ENCODE measurements at regions not wholly inside any gene's neighbourhood (a gene's known extent, or its start where the extent isn't known, plus 50 kb on each side); places are given as distances from the start of the nearest gene placed in this dataset.

- CTCF ChIA-PET, result no interaction called here
- no TSS peak for BruUV-seq (replicated peaks)
- intact Hi-C loops (cut with micrococcal nuclease; ENCODE audit: unreplicated experiment), result no loop called here
- H3K27ac Mint-ChIP-seq (ENCODE audit: unreplicated experiment), result no peak overlapping the region
- POLR2A ChIA-PET, result no interaction called here
- TF ChIP-seq, protein P1, sequence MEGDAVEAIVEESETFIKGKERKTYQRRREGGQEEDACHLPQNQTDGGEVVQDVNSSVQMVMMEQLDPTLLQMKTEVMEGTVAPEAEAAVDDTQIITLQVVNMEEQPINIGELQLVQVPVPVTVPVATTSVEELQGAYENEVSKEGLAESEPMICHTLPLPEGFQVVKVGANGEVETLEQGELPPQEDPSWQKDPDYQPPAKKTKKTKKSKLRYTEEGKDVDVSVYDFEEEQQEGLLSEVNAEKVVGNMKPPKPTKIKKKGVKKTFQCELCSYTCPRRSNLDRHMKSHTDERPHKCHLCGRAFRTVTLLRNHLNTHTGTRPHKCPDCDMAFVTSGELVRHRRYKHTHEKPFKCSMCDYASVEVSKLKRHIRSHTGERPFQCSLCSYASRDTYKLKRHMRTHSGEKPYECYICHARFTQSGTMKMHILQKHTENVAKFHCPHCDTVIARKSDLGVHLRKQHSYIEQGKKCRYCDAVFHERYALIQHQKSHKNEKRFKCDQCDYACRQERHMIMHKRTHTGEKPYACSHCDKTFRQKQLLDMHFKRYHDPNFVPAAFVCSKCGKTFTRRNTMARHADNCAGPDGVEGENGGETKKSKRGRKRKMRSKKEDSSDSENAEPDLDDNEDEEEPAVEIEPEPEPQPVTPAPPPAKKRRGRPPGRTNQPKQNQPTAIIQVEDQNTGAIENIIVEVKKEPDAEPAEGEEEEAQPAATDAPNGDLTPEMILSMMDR (IDR thresholded peaks at IDR 0.05; ENCODE audit: insufficient read depth in 1 of 2, low read depth in 1 of 2, low read length in 1 of 2, severe bottlenecking in 1 of 2, unreplicated experiment in 1 of 2), result no peak
- H3K4me3 ChIP-seq (ENCODE audit: low read depth, low read length), result no peak overlapping the region
- peaks cover 1% of the 10 kb centered on the region; the same call in 1 of the 2 replicates for H3K27me3 ChIP-seq (replicated peaks; ENCODE audit: control insufficient read depth, insufficient read depth, low read length)
- no peaks in the 10 kb centered on the region for H3K4me1 Mint-ChIP-seq (ENCODE audit: low read depth, unreplicated experiment)
- no peaks in the 10 kb centered on the region for H3K9me3 Mint-ChIP-seq (ENCODE audit: unreplicated experiment)
- no peaks in the 10 kb centered on the region for H3K4me1 ChIP-seq
- no peak for DNase-seq
- H3K9me3 ChIP-seq, result peaks cover 12% of the 10 kb centered on the region
- no peaks in the 10 kb centered on the region for H3K36me3 Mint-ChIP-seq (ENCODE audit: insufficient read depth, unreplicated experiment)
- H3K27me3 Mint-ChIP-seq (ENCODE audit: insufficient read depth, unreplicated experiment), result peaks cover 23% of the 10 kb centered on the region
- H3K4me3 Mint-ChIP-seq (ENCODE audit: unreplicated experiment), result no peak overlapping the region
- H3K36me3 ChIP-seq (ENCODE audit: control insufficient read depth, insufficient read depth, low read length), result no peaks in the 10 kb centered on the region
Measured at GRCh38 chr11:120031156-120031555, 106.8 kb downstream of the TRIM29 start.

DNA sequence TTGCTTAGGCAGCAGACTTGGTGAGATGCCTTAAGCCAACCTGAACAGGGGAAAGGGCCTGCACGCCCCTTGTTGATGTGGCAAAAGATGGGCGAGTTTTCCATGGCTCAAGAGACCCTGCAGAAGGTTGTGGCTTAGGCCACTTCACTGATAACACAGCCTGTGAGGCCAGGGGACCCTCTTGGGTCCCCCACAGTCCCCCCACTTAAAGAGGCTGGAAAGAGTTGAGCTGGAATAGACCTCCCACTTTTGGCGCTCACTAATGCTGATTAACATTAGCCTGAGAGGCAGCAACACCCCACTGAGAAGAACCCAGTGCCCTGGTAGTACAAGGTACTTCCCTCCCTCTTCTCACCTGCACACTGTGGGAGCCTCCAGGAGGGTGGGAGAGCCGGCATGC is 107.5 kb downstream of the TRIM29 start:
- intact Hi-C loops (cut with micrococcal nuclease; ENCODE audit: unreplicated experiment), result no loop called here
- ChIA-PET POLR2A (no interaction called here), CTCF (no interaction called here)
- Mint-ChIP-seq H3K4me3 (ENCODE audit: unreplicated experiment) (no peak overlapping the region), H3K4me1 (ENCODE audit: low read depth, unreplicated experiment) (no peaks in the 10 kb centered on the region), H3K36me3 (ENCODE audit: insufficient read depth, unreplicated experiment) (no peaks in the 10 kb centered on the region), H3K9me3 (ENCODE audit: unreplicated experiment) (no peaks in the 10 kb centered on the region), H3K27ac (ENCODE audit: unreplicated experiment) (no peak overlapping the region), H3K27me3 (ENCODE audit: insufficient read depth, unreplicated experiment) (peaks cover 23% of the 10 kb centered on the region)
- TF ChIP-seq, protein P1 (IDR thresholded peaks at IDR 0.05; ENCODE audit: insufficient read depth in 1 of 2, low read depth in 1 of 2, low read length in 1 of 2, severe bottlenecking in 1 of 2, unreplicated experiment in 1 of 2), result no peak
- Histone ChIP-seq H3K4me3 (ENCODE audit: low read depth, low read length) (no peak overlapping the region), H3K9me3 (peaks cover 7% of the 10 kb centered on the region; the same call in 1 of the 2 replicates), H3K36me3 (ENCODE audit: control insufficient read depth, insufficient read depth, low read length) (no peaks in the 10 kb centered on the region), H3K4me1 (no peaks in the 10 kb centered on the region), H3K27me3 (replicated peaks; ENCODE audit: control insufficient read depth, insufficient read depth, low read length) (peaks cover 1% of the 10 kb centered on the region; the same call in 1 of the 2 replicates)
- DNase-seq, result no peak
- no TSS peak for BruUV-seq (replicated peaks)

DNA sequence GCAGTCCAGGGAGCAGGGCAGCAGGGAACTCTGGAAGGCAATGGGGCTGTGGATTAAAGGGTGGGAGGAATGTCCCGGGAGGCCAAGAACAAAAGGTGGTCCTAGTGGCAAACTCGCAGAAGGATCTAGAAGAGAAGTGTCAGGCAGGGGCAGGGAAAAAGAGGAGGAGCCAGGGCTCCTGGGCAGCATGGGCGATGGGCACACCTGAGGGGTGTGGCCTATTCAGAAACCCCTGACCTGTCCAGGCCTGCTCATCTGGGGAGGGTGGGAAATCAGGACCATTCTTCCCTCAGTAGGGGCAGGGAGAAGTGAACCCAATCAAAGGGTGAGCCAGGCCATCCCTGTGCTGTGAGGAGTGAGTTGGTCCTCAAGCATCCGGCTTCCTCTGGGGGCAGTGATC is 108.6 kb downstream of the TRIM29 start:
- TF ChIP-seq, protein P1 (IDR thresholded peaks at IDR 0.05; ENCODE audit: insufficient read depth in 1 of 2, low read depth in 1 of 2, low read length in 1 of 2, severe bottlenecking in 1 of 2, unreplicated experiment in 1 of 2), result no peak
- Histone ChIP-seq H3K4me3 (ENCODE audit: low read depth, low read length) (no peak overlapping the region), H3K27me3 (replicated peaks; ENCODE audit: control insufficient read depth, insufficient read depth, low read length) (0 out of 2 replicates have a peak, but pooled peaks cover 1% of the 10 kb centered on the region), H3K36me3 (ENCODE audit: control insufficient read depth, insufficient read depth, low read length) (no peaks in the 10 kb centered on the region), H3K9me3 (no peaks in the 10 kb centered on the region), H3K4me1 (no peaks in the 10 kb centered on the region)
- H3K9me3 Mint-ChIP-seq (ENCODE audit: unreplicated experiment), result no peaks in the 10 kb centered on the region
- POLR2A ChIA-PET, result no interaction called here
- H3K4me3 Mint-ChIP-seq (ENCODE audit: unreplicated experiment), result no peak overlapping the region
- intact Hi-C loops (cut with micrococcal nuclease; ENCODE audit: unreplicated experiment), result no loop called here
- CTCF ChIA-PET, result no interaction called here
- H3K4me1 Mint-ChIP-seq (ENCODE audit: low read depth, unreplicated experiment), result no peaks in the 10 kb centered on the region
- peaks cover 23% of the 10 kb centered on the region for H3K27me3 Mint-ChIP-seq (ENCODE audit: insufficient read depth, unreplicated experiment)
- H3K27ac Mint-ChIP-seq (ENCODE audit: unreplicated experiment), result no peak overlapping the region
- no TSS peak for BruUV-seq (replicated peaks)
- no peak for DNase-seq
- H3K36me3 Mint-ChIP-seq (ENCODE audit: insufficient read depth, unreplicated experiment), result no peaks in the 10 kb centered on the region

Measured in Caco-2 (cell line).